ENCODE measurements at regions not wholly inside any gene's neighbourhood (a gene's known extent, or its start where the extent isn't known, plus 50 kb on each side); places are given as distances from the start of the nearest gene placed in this dataset.

GRCh38 chr18:1499265-1499664, 594.6 kb downstream of the ADCYAP1 start:
- TF ChIP-seq CTCF (IDR thresholded peaks at IDR 0.05): no peak
- TF ChIP-seq POLR2A (IDR thresholded peaks at IDR 0.05): no peak
